Inflammatory macrophage (primary cell): ENCODE measurements at regions not wholly inside any gene's neighbourhood (a gene's known extent, or its start where the extent isn't known, plus 50 kb on each side); places are given as distances from the start of the nearest gene placed in this dataset.
"Not testable (repeated sequence)": the region's sequence is repeated elsewhere in the genome, so short reads cannot be mapped to it uniquely, and the experiment has no call there.

Experiments used
- DNase-seq, 2 donors: peaks; one replicate each; pipeline ENCODE4 v3.0.0-alpha.2; 2020 to 2022

DNA sequence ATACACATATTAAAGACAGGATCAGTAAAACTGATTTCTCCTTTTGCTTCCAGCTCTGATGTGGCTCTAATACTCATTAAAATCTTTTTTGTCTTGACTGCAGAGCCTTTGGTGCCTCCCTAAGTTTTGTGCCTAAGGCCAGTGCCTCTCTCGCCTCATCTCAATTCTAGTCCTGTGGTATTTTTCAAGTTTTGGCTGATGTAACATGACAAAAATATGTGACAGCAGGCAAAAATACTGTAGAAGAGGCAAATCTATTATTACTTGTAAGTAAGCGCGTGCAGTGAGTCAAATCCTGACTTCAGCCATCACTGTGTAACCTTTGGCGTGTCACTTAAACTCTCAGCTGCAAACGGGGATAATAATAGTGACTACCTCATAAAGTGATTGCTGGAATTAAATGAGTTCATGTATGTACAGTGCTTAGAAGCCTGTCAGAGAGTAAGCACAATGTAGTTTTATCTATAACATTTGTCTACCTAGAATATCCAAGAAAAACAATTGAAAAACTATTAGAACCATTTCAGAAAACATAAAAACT lies 74.0 kb downstream of the MAB21L3 start:
- DNase-seq: no peak

DNA sequence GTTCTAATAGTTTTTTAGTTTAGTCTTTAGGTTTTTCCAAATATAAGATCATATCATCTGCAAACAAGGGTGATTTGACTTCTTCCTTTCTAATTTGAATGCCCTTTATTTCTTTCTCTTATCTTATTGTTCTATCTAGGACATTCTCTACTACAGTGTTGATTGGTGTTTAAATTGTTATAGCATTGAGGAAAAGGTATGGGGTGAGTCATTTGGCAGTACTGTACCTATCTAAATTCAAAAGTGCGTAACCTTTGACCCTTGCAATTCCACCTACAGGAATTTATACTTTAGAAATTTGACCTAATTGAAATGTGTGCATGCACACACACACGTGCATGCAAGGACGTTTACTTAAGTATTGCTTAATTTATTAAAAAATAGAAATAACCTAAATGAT lies 78.3 kb downstream of the MAB21L3 start:
- no peak for DNase-seq

- no peak for DNase-seq
Measured at GRCh38 chr1:116191294-116191693, 80.1 kb downstream of the MAB21L3 start.

- no peak for DNase-seq
Measured at GRCh38 chr1:116193768-116194167, 82.6 kb downstream of the MAB21L3 start.

- DNase-seq: no peak
Measured at GRCh38 chr1:116194568-116194967, 83.4 kb downstream of the MAB21L3 start.

DNA sequence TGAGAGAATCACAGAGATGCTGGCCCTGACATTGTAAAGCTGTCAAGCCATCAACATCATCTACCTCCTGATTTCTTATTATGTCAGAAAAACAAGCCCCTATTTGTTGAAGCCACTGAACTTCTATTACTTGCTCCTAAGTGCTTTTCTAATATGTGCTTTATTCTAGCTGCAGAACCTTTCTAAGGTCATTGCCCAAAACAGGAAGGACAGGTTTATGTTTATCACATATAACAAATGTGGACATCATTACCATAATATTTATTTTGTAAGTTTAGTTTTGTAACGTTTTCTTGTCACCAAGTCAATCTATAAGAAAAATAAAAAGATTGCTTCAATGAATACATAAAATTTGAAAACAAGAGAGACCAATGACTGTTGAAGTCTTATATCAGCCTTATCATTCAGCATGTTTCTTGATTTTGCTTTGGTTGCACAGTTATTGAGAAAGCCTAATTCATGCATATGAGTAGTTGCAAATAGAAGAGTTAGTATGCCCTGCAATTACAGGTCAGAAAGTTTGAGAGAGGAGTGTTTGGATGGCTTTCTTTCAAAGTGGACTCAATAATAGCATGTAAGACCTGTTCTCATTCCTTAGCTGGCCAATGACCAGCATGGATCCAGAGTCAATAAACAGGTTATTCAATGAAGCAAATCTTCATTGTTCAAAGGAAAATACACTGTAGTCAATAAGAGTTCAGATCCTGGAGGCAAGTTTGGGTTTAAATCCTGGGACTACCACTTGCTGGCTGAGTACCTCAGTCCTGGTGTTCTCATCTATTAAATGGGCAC lies 84.1 kb downstream of the MAB21L3 start:
- no peak for DNase-seq

DNA sequence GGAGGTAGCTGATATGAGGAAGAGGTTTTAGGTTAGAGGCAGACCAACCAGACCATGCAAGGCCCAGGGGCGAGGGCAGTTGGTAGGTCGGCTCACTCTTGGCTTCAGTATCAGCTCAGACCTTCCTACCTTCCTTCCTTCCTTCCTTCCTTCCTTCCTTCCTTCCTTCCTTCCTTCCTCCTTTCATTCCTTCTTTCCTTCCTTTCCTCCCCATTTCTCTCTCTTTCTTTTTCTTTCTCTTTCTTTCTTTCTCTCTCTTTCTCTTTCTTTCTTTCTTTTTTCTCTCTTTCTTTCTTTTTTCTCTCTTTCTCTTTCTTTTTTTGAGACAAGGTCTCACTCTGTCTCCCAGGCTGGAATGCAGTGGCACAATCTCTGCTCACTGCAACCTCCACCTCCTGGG lies 89.1 kb downstream of the MAB21L3 start:
- DNase-seq: not testable (repeated sequence)

DNA sequence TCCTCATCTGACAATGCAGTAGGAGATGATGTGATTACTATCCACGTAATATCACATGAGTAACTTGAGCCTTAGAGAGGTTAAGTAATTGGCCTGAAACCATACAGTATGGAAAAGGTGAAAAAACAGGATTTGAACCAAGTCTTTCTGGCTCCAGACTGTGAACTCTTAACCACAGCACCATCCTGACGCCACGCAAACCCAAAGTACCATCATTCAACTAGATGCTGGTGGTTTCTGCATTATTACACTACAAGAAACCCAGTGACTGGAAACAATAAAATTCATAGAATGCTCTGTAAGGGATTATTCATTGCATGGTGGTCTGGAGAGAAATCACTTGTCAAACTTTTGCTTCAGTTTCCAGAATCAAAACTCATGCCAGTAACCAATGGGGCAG lies 90.7 kb downstream of the MAB21L3 start:
- no peak for DNase-seq

GRCh38 chr1:116203181-116203723 lies 92.1 kb downstream of the MAB21L3 start:
- DNase-seq: no peak

GRCh38 chr1:116203920-116204319 lies 92.7 kb downstream of the MAB21L3 start:
- no peak for DNase-seq

DNA sequence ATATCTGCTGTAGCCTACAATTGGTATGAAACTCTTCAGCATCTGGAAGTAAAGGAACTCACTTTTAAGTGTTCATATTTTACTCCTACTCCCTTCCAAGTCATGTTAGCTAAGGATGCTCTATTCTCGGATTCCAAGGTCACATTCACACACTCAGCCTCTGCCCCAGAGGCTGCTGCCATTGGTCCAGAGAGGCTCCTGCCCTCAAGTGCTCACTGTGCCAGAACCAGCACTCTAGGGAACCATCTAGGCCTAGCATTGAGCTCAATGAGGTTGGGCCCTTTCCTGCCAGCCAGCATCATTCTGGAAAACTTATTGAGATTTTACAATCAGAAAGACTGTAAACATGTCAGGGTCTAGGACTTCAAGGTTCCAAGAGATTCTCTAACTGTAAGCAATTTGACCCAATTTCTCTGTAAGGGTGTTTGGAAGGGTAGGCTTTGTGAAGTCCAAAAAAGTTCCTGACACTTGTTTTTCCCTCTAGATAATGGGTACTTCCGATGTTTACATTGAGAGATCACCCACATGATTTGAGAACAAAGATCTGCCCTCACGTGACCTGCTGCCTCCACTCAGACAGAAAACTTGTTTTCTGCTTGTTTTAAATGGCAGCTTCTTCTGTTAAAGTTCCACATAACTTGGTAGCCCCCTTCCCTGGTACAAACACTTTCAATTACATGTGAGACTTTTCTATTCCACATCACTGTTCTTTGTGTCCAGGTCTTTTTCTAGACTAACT lies 94.9 kb downstream of the MAB21L3 start:
- DNase-seq: no peak

DNA sequence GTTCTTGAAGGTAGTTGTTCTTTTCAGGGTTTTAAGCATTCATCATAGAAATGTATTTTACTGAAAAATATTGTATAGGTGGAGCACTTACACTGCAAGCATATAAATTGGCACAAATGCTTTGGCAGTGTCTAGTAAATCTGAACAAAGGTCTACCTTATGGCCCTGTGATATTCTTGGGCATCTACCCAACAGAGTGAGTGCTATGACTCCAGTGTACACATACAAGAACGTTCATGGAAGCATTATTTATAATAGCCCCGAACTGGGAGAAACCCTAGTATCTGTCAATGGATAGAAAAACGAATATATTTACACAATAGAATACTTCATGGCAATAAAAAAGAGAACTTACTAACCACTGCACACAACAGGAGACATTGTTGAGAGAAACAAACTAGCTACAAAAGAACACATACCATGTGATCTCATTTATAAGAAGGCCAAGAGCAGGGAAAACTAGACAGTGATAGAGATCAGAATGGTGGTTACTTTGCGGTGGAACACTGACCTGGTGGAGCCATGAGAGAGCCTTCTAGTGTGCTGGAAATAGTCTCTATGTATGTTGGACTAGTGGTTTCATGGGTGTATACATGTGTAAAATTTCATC lies 96.0 kb downstream of the MAB21L3 start:
- DNase-seq: no peak

DNA sequence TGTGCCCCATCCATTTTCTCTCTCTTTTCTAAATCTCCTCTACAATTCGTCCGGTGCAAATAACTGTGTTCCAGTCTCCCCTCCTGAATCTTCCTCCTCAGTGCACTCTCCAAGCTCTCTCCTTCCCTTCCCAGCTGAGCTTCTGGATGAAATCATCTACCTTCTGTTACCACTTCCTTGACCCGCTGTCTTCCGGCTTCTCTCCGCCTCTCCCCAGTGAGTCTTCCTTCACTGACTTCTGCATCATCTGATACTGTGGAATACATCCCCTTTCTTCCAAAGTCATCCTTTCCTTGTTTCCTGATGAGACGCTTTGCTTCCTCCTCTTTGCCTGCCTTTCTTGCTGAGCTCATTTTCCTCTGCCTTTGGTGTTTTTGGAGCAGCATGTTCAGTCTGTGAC lies 96.9 kb downstream of the MAB21L3 start:
- no peak for DNase-seq

GRCh38 chr1:116211294-116211693 lies 100.1 kb downstream of the MAB21L3 start:
- no peak for DNase-seq

GRCh38 chr1:116218922-116219321 lies 107.7 kb downstream of the MAB21L3 start:
- DNase-seq: no peak

DNA sequence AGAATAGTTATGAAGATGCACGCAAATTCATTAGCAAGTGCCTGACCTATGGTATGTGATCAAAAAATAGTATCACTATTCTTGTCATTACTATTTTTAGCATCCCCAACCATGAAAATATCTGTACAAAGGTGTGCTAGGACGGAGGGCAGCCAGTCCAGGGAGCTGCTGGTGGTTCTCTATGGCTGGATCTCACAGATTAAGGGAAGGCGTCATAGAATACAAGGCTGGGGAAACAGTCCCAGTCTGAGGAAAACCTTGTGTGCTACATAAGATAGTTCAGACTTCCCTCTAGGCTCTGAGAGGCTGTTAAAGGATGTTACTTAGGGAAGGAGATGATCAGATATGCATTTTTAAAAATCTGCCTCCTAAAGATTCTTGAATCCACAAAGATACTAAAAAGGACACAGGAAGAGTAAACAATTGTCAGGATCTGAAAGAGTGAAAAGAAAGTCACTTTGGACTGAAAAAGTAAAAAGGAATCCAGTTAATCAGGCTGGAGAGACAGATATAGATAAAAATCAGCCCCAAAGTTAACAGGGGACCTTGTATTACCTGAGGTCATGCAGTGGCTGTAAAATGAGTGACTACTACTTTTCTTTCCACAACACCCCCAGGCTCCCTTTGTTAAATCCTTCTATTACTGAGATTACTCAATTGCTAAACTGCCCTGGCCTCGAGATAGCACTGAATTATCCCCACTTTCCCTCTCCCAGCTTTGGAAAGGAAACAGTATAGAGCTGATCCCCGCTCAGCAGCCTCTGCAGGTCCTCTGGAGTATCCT lies 108.6 kb downstream of the MAB21L3 start:
- no peak for DNase-seq

GRCh38 chr1:116224111-116224510 lies 112.9 kb downstream of the MAB21L3 start:
- DNase-seq: no peak

GRCh38 chr1:116224561-116224960 lies 113.4 kb downstream of the MAB21L3 start:
- no peak for DNase-seq

GRCh38 chr1:116226017-116226416 lies 114.8 kb downstream of the MAB21L3 start:
- DNase-seq: peak in 1 of 2 donors; percentile 4

DNA sequence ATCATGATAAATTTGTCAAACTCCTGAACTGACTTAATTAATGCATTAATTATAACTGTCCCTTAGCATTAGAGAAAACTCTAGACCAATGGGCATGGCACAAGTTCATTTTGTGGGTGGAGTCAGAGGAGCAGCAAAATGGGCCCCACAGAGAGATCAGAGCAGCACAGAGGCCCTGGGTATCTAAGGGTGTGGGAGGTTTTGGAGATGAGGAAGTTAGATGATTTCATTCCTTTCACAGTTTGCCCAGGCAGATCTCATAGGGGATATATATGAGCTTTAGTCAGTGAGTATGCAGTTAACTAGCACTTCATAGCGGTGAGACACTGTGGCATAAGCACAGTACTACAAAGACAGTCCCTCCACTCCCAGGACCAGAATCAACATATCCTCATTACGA lies 117.3 kb downstream of the MAB21L3 start:
- DNase-seq: peak; percentile 48 to 59

GRCh38 chr1:116230712-116231111 lies 119.5 kb downstream of the MAB21L3 start:
- DNase-seq: no peak

- DNase-seq: no peak
Measured at GRCh38 chr1:116231752-116232151, 120.6 kb downstream of the MAB21L3 start.
